ENCODE measurements at regions not wholly inside any gene's neighbourhood (a gene's known extent, or its start where the extent isn't known, plus 50 kb on each side); places are given as distances from the start of the nearest gene placed in this dataset.

DNA sequence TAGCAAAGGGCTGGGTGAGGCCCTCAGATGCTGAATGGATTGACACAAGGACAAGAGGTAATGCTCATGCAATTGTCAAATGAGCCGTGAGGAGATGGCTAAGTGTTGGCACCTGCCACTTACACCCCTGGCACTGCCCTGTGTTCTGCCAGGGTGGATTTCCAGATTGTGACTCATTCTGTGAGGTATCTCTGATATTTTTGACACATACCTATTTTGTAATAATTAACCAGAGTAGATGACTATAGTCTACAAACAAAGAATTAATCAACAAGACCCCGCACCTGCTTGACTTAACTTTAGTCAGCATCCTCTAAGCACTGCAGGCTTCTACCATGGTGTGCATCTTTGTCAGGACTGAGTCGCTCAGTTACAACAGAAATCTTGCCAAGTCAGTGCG, 200.8 kb downstream of the DIRAS2 start:
- TF ChIP-seq, protein P1, sequence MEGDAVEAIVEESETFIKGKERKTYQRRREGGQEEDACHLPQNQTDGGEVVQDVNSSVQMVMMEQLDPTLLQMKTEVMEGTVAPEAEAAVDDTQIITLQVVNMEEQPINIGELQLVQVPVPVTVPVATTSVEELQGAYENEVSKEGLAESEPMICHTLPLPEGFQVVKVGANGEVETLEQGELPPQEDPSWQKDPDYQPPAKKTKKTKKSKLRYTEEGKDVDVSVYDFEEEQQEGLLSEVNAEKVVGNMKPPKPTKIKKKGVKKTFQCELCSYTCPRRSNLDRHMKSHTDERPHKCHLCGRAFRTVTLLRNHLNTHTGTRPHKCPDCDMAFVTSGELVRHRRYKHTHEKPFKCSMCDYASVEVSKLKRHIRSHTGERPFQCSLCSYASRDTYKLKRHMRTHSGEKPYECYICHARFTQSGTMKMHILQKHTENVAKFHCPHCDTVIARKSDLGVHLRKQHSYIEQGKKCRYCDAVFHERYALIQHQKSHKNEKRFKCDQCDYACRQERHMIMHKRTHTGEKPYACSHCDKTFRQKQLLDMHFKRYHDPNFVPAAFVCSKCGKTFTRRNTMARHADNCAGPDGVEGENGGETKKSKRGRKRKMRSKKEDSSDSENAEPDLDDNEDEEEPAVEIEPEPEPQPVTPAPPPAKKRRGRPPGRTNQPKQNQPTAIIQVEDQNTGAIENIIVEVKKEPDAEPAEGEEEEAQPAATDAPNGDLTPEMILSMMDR (IDR thresholded peaks at IDR 0.05; ENCODE audit: low read length, missing control alignments) = no peak
- H3K4me3 ChIP-seq (replicated peaks; ENCODE audit: low read depth, low read length) = no peak overlapping the region
- no peak for DNase-seq (ENCODE audit: low read depth)

DNA sequence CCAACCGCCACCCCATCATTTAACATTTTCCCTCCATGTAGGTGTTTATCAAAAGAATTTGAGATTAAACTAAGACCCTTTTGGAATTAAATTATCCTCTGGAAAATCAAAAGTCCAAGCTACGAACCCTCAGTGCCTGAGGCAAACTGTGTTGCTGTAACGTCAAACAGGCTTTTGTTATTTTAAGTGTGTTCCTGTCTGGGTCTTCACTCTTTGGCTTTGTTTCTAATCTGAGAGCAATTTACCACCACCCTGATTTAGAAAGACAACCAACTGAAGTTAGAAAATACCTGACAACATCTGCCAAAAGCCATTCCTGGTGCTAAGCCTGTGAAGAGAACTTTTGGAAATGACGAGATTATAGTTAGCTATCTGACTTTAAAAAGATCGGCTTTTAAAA, 199.9 kb downstream of the DIRAS2 start:
- no peak for DNase-seq (ENCODE audit: low read depth)
- H3K4me3 ChIP-seq (replicated peaks; ENCODE audit: low read depth, low read length) = no peak overlapping the region
- TF ChIP-seq, protein P1 (IDR thresholded peaks at IDR 0.05; ENCODE audit: low read length, missing control alignments) = no peak

- DNase-seq (ENCODE audit: low read depth) = no peak
- TF ChIP-seq, protein P1 (IDR thresholded peaks at IDR 0.05; ENCODE audit: low read length, missing control alignments) = no peak
- no peak overlapping the region for H3K4me3 ChIP-seq (replicated peaks; ENCODE audit: low read depth, low read length)
Measured at GRCh38 chr9:90444609-90445204, 197.9 kb downstream of the DIRAS2 start.

GRCh38 chr9:90445391-90445790, 197.2 kb downstream of the DIRAS2 start:
- TF ChIP-seq, protein P1 (IDR thresholded peaks at IDR 0.05; ENCODE audit: low read length, missing control alignments) = no peak
- DNase-seq (ENCODE audit: low read depth) = no peak
- H3K4me3 ChIP-seq (replicated peaks; ENCODE audit: low read depth, low read length) = no peak overlapping the region

DNA sequence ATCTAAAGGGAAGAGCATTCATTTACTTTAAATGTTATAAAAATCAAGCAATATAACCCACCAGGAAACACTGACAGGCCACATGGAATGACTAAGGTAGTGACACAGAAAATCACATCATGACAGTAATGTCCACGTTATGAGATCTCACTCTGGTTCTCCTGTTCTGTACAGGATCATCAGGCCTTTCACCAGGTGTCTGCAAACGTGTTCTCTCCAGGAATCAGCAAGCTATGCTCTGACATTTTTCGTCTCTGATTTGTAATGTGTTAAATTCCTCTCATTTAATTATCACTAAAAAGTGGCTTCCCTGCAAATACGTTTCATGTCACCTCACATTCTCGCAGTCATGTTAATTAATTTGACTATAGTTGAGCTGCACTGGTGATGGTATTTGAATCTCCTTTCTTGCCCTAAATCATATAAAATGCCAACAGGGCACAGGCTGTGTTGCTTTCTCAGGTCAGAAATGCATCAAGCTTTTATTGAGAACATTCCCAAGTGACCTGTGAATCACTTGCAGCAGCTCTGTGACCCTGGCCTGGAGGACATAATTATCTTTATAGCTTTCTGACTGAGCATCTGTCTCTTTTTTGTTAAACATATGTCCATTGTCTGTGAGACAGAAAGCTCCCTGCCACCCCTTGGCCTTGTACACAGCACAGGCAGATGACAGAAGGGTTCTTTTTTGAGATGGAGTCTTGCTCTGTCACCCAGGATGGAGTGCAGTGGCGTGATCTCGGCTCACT, 196.2 kb downstream of the DIRAS2 start:
- no peak overlapping the region for H3K4me3 ChIP-seq (replicated peaks; ENCODE audit: low read depth, low read length)
- TF ChIP-seq, protein P1 (IDR thresholded peaks at IDR 0.05; ENCODE audit: low read length, missing control alignments) = no peak
- no peak for DNase-seq (ENCODE audit: low read depth)

DNA sequence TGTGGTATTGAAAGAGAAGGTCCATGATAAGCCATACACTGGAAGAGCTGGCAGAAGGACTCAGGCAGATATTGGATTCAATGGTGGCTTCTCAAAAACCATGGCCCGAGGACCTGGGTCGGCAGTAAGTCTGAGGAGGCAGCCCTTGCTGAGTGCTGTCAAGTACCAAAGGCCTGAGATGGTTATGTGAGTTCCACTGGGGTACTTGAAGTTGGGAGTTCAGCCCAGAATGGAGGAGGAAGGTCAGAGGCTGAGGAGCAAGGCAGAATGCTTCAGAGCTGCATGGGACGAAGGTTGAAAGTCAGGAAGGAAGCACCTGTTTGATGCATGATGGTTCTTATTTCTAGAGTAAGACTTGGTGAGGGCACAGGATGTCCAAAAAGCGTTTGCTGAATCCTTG, 194.9 kb downstream of the DIRAS2 start:
- DNase-seq (ENCODE audit: low read depth) = no peak
- H3K4me3 ChIP-seq (replicated peaks; ENCODE audit: low read depth, low read length) = no peak overlapping the region
- TF ChIP-seq, protein P1 (IDR thresholded peaks at IDR 0.05; ENCODE audit: low read length, missing control alignments) = no peak
